HepG2 (cell line): ENCODE measurements at regions not wholly inside any gene's neighbourhood (a gene's known extent, or its start where the extent isn't known, plus 50 kb on each side); places are given as distances from the start of the nearest gene placed in this dataset.

ENCODE experiments used
- AGO1 ChIP-seq: fragments of 200-400 bp; formaldehyde crosslinking; IDR thresholded peaks from 2 replicates; pipeline ENCODE4 v1.6.1; 2017; ENCODE audit warnings: mild to moderate bottlenecking, low read depth, low read length, moderate library complexity; ENCODE audit not compliant: poor library complexity, severe bottlenecking
- GLMP ChIP-seq: sonication (generic); formaldehyde crosslinking; IDR thresholded peaks from 2 replicates; pipeline ENCODE4 v1.9.0; 2021; ENCODE audit warnings: missing genetic modification reagents, mild to moderate bottlenecking, borderline replicate concordance
- SOX13 ChIP-seq, 3 experiments: fragments of 450-650 bp in 1 of 3; sonication (generic) in 1 of 3; formaldehyde crosslinking in 1 of 3; IDR thresholded peaks in 2 of 3; conservative IDR thresholded peaks in 1 of 3; 2 replicates each; pipeline versions ENCODE4 v1.5.0 to v1.6.1; 2016 to 2020; ENCODE audit warnings: antibody characterized with exemption in 1 of 3, mild to moderate bottlenecking in 1 of 3, missing compliant biosample characterization in 1 of 3, missing genetic modification reagents in 1 of 3, moderate library complexity in 1 of 3
- ZMYM3 ChIP-seq: sonication (generic); formaldehyde crosslinking; IDR thresholded peaks from 2 replicates; pipeline ENCODE4 v1.5.1; 2020; ENCODE audit warnings: mild to moderate bottlenecking, missing genetic modification reagents
- ZNF562 ChIP-seq: sonication (generic); formaldehyde crosslinking; IDR thresholded peaks from 2 replicates; pipeline ENCODE4 v1.8.0; 2022; ENCODE audit warnings: missing genetic modification reagents, borderline replicate concordance
- TF ChIP-seq, protein P1 (sequence below): sonication (generic); formaldehyde crosslinking; IDR thresholded peaks from 2 replicates; pipeline ENCODE4 v1.5.0; 2020; ENCODE audit warnings: mild to moderate bottlenecking, missing genetic modification reagents, borderline replicate concordance
- TF ChIP-seq, protein P2 (sequence below): sonication (generic); formaldehyde crosslinking; IDR thresholded peaks from 2 replicates; pipeline ENCODE4 v1.9.0; 2021; ENCODE audit warnings: missing genetic modification reagents, borderline replicate concordance

GRCh38 chrX:69028761-69029120 lies 136.5 kb downstream of the PJA1 start (continued):
- TF ChIP-seq, protein P1, sequence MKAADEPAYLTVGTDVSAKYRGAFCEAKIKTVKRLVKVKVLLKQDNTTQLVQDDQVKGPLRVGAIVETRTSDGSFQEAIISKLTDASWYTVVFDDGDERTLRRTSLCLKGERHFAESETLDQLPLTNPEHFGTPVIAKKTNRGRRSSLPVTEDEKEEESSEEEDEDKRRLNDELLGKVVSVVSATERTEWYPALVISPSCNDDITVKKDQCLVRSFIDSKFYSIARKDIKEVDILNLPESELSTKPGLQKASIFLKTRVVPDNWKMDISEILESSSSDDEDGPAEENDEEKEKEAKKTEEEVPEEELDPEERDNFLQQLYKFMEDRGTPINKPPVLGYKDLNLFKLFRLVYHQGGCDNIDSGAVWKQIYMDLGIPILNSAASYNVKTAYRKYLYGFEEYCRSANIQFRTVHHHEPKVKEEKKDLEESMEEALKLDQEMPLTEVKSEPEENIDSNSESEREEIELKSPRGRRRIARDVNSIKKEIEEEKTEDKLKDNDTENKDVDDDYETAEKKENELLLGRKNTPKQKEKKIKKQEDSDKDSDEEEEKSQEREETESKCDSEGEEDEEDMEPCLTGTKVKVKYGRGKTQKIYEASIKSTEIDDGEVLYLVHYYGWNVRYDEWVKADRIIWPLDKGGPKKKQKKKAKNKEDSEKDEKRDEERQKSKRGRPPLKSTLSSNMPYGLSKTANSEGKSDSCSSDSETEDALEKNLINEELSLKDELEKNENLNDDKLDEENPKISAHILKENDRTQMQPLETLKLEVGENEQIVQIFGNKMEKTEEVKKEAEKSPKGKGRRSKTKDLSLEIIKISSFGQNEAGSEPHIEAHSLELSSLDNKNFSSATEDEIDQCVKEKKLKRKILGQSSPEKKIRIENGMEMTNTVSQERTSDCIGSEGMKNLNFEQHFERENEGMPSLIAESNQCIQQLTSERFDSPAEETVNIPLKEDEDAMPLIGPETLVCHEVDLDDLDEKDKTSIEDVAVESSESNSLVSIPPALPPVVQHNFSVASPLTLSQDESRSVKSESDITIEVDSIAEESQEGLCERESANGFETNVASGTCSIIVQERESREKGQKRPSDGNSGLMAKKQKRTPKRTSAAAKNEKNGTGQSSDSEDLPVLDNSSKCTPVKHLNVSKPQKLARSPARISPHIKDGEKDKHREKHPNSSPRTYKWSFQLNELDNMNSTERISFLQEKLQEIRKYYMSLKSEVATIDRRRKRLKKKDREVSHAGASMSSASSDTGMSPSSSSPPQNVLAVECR: no peak
- no peak for TF ChIP-seq ZMYM3
- TF ChIP-seq, protein P2, sequence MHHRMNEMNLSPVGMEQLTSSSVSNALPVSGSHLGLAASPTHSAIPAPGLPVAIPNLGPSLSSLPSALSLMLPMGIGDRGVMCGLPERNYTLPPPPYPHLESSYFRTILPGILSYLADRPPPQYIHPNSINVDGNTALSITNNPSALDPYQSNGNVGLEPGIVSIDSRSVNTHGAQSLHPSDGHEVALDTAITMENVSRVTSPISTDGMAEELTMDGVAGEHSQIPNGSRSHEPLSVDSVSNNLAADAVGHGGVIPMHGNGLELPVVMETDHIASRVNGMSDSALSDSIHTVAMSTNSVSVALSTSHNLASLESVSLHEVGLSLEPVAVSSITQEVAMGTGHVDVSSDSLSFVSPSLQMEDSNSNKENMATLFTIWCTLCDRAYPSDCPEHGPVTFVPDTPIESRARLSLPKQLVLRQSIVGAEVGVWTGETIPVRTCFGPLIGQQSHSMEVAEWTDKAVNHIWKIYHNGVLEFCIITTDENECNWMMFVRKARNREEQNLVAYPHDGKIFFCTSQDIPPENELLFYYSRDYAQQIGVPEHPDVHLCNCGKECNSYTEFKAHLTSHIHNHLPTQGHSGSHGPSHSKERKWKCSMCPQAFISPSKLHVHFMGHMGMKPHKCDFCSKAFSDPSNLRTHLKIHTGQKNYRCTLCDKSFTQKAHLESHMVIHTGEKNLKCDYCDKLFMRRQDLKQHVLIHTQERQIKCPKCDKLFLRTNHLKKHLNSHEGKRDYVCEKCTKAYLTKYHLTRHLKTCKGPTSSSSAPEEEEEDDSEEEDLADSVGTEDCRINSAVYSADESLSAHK: no peak
- no peak for TF ChIP-seq SOX13 (IDR thresholded peaks at IDR 0.05)
- no peak for TF ChIP-seq SOX13 (CRISPR knock-in tag; conservative IDR thresholded peaks at IDR 0.05 in 1 of 2, IDR thresholded peaks at IDR 0.05 in 1 of 2)
- no peak for TF ChIP-seq ZNF562 (CRISPR knock-in tag)
- TF ChIP-seq GLMP (CRISPR knock-in tag): no peak
- no peak for TF ChIP-seq AGO1
- TF ChIP-seq, all 625 proteins: peak for 0
